ENCODE measurements at regions not wholly inside any gene's neighbourhood (a gene's known extent, or its start where the extent isn't known, plus 50 kb on each side); places are given as distances from the start of the nearest gene placed in this dataset.

DNA sequence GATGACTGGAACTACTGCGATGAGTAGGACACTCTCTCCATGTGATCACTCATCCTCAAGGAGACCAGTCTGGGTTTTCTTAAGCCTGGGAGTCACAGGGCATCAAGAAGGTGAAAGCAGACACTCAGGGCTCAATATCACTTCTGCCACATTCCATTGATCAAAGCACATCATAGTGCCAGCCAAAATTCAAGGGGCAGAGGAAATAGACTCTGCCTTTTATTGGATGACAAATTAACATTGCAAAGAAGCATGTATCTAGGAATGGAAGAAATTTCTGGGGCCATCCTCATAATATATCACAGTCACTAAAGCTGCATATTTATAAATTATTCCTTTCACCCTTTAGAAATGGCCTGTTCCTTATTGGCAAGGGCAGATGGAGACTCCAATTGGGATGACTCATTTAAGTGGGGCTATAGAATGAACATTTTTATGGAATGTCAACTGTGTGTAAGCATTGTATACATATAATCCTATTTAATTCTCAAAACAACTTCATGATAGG lies 114.8 kb upstream of the CDC42EP3 start:
- TF ChIP-seq, protein P1, sequence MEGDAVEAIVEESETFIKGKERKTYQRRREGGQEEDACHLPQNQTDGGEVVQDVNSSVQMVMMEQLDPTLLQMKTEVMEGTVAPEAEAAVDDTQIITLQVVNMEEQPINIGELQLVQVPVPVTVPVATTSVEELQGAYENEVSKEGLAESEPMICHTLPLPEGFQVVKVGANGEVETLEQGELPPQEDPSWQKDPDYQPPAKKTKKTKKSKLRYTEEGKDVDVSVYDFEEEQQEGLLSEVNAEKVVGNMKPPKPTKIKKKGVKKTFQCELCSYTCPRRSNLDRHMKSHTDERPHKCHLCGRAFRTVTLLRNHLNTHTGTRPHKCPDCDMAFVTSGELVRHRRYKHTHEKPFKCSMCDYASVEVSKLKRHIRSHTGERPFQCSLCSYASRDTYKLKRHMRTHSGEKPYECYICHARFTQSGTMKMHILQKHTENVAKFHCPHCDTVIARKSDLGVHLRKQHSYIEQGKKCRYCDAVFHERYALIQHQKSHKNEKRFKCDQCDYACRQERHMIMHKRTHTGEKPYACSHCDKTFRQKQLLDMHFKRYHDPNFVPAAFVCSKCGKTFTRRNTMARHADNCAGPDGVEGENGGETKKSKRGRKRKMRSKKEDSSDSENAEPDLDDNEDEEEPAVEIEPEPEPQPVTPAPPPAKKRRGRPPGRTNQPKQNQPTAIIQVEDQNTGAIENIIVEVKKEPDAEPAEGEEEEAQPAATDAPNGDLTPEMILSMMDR (conservative IDR thresholded peaks at IDR 0.05; ENCODE audit: low read depth, low read length) = no peak
- TF ChIP-seq EZH2 (IDR thresholded peaks at IDR 0.05; ENCODE audit: borderline replicate concordance, low read depth, low read length, poor library complexity, severe bottlenecking) = no peak

All from A673 (cell line).